ENCODE measurements at regions not wholly inside any gene's neighbourhood (a gene's known extent, or its start where the extent isn't known, plus 50 kb on each side); places are given as distances from the start of the nearest gene placed in this dataset.

DNA sequence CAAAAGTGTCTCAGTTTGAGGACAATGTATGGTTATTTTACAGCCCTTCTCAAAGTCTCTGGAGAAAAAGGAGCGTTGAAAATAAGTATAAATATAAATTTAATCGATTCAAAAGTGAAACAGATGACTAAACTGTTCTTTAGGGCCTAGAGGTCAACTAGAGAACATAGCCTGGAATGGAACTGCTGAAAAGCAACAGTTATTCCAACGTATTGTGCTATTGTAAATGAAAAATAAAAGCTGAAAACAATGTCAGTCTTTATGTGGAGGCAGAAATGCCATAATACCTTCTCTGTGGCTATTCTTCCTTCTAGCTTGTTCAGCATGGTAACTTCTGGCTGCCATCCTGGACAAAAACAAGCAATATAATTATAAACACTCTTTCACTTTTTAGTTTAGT is 362.5 kb downstream of the ARL4A start:
- no peak for TF ChIP-seq GABPA (IDR thresholded peaks at IDR 0.05; ENCODE audit: low read depth)
- TF ChIP-seq, protein P1, sequence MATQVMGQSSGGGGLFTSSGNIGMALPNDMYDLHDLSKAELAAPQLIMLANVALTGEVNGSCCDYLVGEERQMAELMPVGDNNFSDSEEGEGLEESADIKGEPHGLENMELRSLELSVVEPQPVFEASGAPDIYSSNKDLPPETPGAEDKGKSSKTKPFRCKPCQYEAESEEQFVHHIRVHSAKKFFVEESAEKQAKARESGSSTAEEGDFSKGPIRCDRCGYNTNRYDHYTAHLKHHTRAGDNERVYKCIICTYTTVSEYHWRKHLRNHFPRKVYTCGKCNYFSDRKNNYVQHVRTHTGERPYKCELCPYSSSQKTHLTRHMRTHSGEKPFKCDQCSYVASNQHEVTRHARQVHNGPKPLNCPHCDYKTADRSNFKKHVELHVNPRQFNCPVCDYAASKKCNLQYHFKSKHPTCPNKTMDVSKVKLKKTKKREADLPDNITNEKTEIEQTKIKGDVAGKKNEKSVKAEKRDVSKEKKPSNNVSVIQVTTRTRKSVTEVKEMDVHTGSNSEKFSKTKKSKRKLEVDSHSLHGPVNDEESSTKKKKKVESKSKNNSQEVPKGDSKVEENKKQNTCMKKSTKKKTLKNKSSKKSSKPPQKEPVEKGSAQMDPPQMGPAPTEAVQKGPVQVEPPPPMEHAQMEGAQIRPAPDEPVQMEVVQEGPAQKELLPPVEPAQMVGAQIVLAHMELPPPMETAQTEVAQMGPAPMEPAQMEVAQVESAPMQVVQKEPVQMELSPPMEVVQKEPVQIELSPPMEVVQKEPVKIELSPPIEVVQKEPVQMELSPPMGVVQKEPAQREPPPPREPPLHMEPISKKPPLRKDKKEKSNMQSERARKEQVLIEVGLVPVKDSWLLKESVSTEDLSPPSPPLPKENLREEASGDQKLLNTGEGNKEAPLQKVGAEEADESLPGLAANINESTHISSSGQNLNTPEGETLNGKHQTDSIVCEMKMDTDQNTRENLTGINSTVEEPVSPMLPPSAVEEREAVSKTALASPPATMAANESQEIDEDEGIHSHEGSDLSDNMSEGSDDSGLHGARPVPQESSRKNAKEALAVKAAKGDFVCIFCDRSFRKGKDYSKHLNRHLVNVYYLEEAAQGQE (IDR thresholded peaks at IDR 0.05; ENCODE audit: insufficient replicate concordance, low read depth): no peak
- TF ChIP-seq, protein P2, sequence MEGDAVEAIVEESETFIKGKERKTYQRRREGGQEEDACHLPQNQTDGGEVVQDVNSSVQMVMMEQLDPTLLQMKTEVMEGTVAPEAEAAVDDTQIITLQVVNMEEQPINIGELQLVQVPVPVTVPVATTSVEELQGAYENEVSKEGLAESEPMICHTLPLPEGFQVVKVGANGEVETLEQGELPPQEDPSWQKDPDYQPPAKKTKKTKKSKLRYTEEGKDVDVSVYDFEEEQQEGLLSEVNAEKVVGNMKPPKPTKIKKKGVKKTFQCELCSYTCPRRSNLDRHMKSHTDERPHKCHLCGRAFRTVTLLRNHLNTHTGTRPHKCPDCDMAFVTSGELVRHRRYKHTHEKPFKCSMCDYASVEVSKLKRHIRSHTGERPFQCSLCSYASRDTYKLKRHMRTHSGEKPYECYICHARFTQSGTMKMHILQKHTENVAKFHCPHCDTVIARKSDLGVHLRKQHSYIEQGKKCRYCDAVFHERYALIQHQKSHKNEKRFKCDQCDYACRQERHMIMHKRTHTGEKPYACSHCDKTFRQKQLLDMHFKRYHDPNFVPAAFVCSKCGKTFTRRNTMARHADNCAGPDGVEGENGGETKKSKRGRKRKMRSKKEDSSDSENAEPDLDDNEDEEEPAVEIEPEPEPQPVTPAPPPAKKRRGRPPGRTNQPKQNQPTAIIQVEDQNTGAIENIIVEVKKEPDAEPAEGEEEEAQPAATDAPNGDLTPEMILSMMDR (IDR thresholded peaks at IDR 0.05; ENCODE audit: insufficient read depth, low read length): no peak
- no peak for TF ChIP-seq POLR2AphosphoS5 (IDR thresholded peaks at IDR 0.05; ENCODE audit: low read depth)
- TF ChIP-seq SPI1 (IDR thresholded peaks at IDR 0.05; ENCODE audit: borderline replicate concordance, low read depth): no peak
- Histone ChIP-seq H3K27ac (replicated peaks) (no peak overlapping the region), H3K27me3 (ENCODE audit: insufficient read depth, poor library complexity, severe bottlenecking) (no peaks in the 10 kb centered on the region), H3K4me3 (replicated peaks; ENCODE audit: insufficient read depth, low read length) (no peak overlapping the region)
- no peak for DNase-seq (ENCODE audit: low read depth in 1 of 2, low spot score in 1 of 2)

DNA sequence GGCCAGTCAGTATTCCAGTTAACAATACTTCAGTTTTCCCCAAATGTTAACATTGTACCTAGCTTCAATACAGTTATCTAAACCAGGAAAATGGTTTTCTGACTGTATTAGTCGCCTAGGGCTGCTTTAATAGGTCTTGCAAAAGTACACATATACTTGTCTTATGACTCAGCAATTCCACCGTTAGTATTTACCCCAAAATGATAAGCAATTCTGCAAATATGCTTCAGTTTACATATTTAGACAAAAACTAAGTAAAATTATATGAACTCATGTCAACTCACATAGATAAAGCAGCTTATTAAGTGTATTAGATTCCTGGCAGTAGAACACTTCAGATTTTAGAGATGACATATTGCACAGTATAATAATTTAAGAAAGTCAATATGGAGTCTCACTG is 363.3 kb downstream of the ARL4A start:
- no peak for TF ChIP-seq GABPA (IDR thresholded peaks at IDR 0.05; ENCODE audit: low read depth)
- TF ChIP-seq, protein P1 (IDR thresholded peaks at IDR 0.05; ENCODE audit: insufficient replicate concordance, low read depth): no peak
- Histone ChIP-seq H3K4me3 (replicated peaks; ENCODE audit: insufficient read depth, low read length) (no peak overlapping the region), H3K27me3 (ENCODE audit: insufficient read depth, poor library complexity, severe bottlenecking) (no peaks in the 10 kb centered on the region), H3K27ac (replicated peaks) (no peak overlapping the region)
- no peak for DNase-seq (ENCODE audit: low read depth in 1 of 2, low spot score in 1 of 2)

DNA sequence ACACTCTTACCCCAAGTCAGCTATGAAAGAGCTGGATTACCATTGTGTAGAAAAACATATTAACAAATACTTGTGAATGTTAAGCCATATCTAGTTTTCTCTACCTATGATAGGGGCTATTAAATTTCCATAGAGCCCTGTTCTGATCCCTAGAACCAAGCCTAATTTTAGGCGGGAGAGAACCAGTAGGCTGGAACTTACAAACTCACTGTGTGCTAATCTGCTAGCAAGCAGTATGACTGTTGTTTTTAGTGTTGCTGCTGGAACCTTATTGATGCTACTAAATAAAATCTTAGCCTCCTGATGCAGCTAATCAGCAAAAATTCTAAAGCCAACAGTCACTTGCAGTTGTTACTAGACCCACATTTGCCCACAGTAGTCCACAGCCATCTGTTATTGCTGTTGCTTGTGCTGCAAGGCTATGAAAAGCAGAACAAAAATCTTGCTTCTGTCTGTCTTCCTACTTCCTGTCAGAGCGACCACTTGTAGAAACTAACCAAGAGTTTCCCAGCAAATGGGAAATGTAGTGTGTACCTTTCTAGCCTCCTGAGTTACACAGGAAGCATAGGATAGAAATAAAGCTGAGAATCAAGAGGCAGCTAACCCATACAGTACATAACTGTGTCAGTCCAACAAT is 368.4 kb downstream of the ARL4A start:
- H3K27me3 ChIP-seq (ENCODE audit: insufficient read depth, poor library complexity, severe bottlenecking): no peaks in the 10 kb centered on the region
- DNase-seq (ENCODE audit: low read depth in 1 of 2, low spot score in 1 of 2): peak in 1 of 2 experiments; percentile 48
- H3K27ac ChIP-seq (replicated peaks): peak overlapping the region; percentile 39; the same call in 1 of the 2 replicates
- H3K4me3 ChIP-seq (replicated peaks; ENCODE audit: insufficient read depth, low read length): no peak overlapping the region
- TF ChIP-seq, protein P1 (IDR thresholded peaks at IDR 0.05; ENCODE audit: insufficient replicate concordance, low read depth): no peak
- TF ChIP-seq GABPA (IDR thresholded peaks at IDR 0.05; ENCODE audit: low read depth) (0 out of 2 replicates have a peak, but pooled peaks have one; percentile 21), SPI1 (IDR thresholded peaks at IDR 0.05; ENCODE audit: borderline replicate concordance, low read depth) (peak; percentile 53; the same call in 1 of the 2 replicates)

DNA sequence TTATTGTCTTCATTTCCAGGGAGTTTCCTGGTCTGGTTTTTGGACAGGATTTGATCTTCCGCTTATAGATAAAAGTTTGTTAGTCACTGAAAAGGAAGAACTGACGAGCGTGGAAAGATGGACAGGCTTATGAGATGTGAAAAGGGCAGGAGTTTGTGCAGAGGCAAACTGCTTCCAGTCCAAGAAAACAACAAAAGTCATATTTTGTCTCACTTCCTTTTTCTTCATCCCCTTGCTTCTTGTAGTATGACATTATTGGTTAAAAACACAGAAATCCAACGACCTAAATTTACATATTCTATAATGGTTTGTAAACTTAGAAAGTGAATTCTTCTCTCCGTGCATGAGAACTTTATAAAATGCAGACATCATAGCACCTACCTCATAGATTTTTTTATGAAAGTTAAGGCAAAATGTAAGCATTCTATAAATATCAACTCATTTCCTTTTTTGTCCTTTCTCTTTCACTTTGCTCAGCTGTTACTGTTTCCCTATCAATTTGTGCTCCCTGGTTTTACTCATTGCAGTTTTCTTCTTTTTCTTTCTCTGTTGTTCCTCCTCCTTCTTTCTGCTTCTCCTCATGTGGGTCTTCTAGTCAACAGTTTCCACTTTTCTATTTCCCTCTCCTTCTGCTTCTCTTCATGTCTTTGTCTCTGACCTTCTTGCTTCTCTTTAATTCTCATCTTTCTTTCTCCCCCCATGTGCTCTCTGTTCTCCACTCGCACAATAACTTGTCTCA is 370.2 kb downstream of the ARL4A start:
- Histone ChIP-seq H3K27ac (replicated peaks) (peak overlapping the region; percentile 31), H3K27me3 (ENCODE audit: insufficient read depth, poor library complexity, severe bottlenecking) (no peaks in the 10 kb centered on the region), H3K4me3 (replicated peaks; ENCODE audit: insufficient read depth, low read length) (peak overlapping the region; percentile 9; the same call in 1 of the 2 replicates)
- peak in 1 of 2 experiments; percentile 4 for DNase-seq (ENCODE audit: low read depth in 1 of 2, low spot score in 1 of 2)
- TF ChIP-seq POLR2AphosphoS5 (IDR thresholded peaks at IDR 0.05; ENCODE audit: low read depth) (no peak), SPI1 (IDR thresholded peaks at IDR 0.05; ENCODE audit: borderline replicate concordance, low read depth) (peak; percentile 84)
